OCI-LY3 (cell line): ENCODE measurements at regions not wholly inside any gene's neighbourhood (a gene's known extent, or its start where the extent isn't known, plus 50 kb on each side); places are given as distances from the start of the nearest gene placed in this dataset.

ENCODE experiments used
- H2AFZ ChIP-seq: fragments of 200-600, 300-600 bp; shearing (Covaris generic); 2 replicates; pipeline ENCODE4 v1.6.0; 2014; ENCODE audit warnings: antibody characterized with exemption, low read depth, low read length
- H3K27ac ChIP-seq: fragments of 200-600, 300-600 bp; sonication (generic); 2 replicates; pipeline ENCODE4 v1.5.1; 2014; ENCODE audit warnings: mild to moderate bottlenecking, low read length, moderate library complexity, mixed read lengths
- H3K27me3 ChIP-seq: fragments of 200-600, 300-600 bp; sonication (generic); 2 replicates; pipeline ENCODE4 v1.6.1; 2014; ENCODE audit warnings: low read depth, low read length, mixed read lengths
- H3K36me3 ChIP-seq: fragments of 200-600, 300-600 bp; sonication (generic); replicated peaks from 2 replicates; pipeline ENCODE3; 2014; ENCODE audit warnings: low read depth, low read length, mixed read lengths
- H3K4me1 ChIP-seq: fragments of 300-600, 200-600 bp; sonication (generic); 2 replicates; pipeline ENCODE4 v1.6.1; 2014; ENCODE audit warnings: low read length, mixed read lengths
- H3K4me2 ChIP-seq: fragments of 200-600, 300-600 bp; sonication (generic); 2 replicates; pipeline ENCODE4 v1.6.1; 2014; ENCODE audit warnings: low read length, mixed read lengths
- H3K4me3 ChIP-seq: fragments of 300-600, 200-600 bp; sonication (generic); 2 replicates; pipeline ENCODE4 v1.5.1; 2014; ENCODE audit warnings: antibody characterized with exemption, mild to moderate bottlenecking, low read length, moderate library complexity
- H3K79me2 ChIP-seq: fragments of 300-600, 200-600 bp; shearing (Covaris generic); 2 replicates; pipeline ENCODE4 v1.6.1; 2014; ENCODE audit warnings: mild to moderate bottlenecking, low read length, mixed read lengths
- H3K9ac ChIP-seq: fragments of 300-600, 200-600 bp; shearing (Covaris generic); 2 replicates; pipeline ENCODE4 v1.6.0; 2014; ENCODE audit warnings: mild to moderate bottlenecking, low read length, moderate library complexity
- H3K9me3 ChIP-seq: fragments of 200-600, 300-600 bp; shearing (Covaris generic); 2 replicates; pipeline ENCODE4 v1.6.1; 2014; ENCODE audit warnings: low read length, mixed read lengths; ENCODE audit not compliant: insufficient read depth
- H4K20me1 ChIP-seq: fragments of 200-600, 300-600 bp; sonication (generic); 2 replicates; pipeline ENCODE4 v1.6.1; 2016; ENCODE audit warnings: low read length, mixed read lengths; ENCODE audit not compliant: insufficient read depth
- CTCF ChIP-seq: fragments of 200-600, 300-600 bp; sonication (generic); IDR thresholded peaks from 2 replicates; pipeline ENCODE4 v1.5.1; 2014; ENCODE audit warnings: antibody characterized with exemption, low read length, low read depth
- EZH2phosphoT487 ChIP-seq: fragments of 200-600 bp; shearing (Covaris generic); IDR thresholded peaks from 2 replicates; pipeline ENCODE4 v1.6.1; 2018; ENCODE audit warnings: antibody characterized with exemption, mixed run types, low read depth

DNA sequence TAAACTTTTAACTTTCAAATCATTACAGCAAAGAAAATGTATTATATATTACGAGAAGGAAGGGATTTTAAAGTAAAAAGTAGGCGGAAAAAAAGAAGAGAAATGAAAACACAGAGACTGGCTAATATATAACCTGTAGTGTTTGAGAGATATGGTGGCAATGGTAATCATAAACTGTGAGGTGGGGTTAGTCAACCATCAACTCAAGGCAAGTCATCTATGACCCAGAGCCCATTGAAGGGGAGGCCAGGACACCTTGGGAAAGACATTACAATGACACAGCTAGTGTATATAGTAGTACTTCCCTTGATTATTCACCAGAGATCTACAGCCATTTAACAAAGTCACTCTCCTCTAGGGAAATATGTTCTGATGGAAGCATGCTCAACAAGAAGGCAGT lies 423.9 kb upstream of the PITX2 start:
- Histone ChIP-seq H3K4me3 (no peak overlapping the region), H4K20me1 (no peaks in the 10 kb centered on the region), H3K4me2 (no peak overlapping the region), H2AFZ (no peak overlapping the region), H3K27ac (no peak overlapping the region), H3K9me3 (no peaks in the 10 kb centered on the region), H3K36me3 (no peaks in the 10 kb centered on the region), H3K27me3 (no peaks in the 10 kb centered on the region), H3K9ac (no peak overlapping the region), H3K4me1 (no peaks in the 10 kb centered on the region), H3K79me2 (no peaks in the 10 kb centered on the region)
- TF ChIP-seq EZH2phosphoT487 (no peak), CTCF (no peak)

DNA sequence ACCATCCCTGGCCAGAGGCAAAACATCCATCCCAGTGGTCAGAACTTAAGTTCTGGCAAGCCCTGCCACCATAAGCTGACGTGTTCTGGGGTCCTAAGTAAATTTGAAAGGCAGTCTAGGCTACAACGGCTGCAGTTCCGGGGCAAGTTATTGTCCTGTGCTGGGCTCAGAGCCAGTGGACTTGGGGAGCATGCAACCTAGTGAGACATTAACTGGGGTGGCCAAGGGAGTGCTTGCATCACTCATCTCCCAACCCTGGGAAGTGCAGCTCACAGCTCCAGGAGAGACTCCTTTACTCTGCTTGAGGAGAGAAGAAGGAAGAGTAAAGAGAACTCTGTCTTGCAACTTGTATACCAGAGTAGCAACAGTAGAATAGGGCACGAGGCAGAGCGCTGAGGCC lies 425.4 kb upstream of the PITX2 start:
- Histone ChIP-seq H3K9me3 (no peaks in the 10 kb centered on the region), H3K27me3 (no peaks in the 10 kb centered on the region), H3K9ac (no peak overlapping the region), H2AFZ (no peak overlapping the region), H4K20me1 (no peaks in the 10 kb centered on the region), H3K4me1 (no peaks in the 10 kb centered on the region), H3K27ac (no peak overlapping the region), H3K36me3 (no peaks in the 10 kb centered on the region), H3K79me2 (no peaks in the 10 kb centered on the region), H3K4me3 (no peak overlapping the region), H3K4me2 (no peak overlapping the region)
- no peak for TF ChIP-seq EZH2phosphoT487
- no peak for TF ChIP-seq CTCF

GRCh38 chr4:111064342-111064993 lies 441.6 kb upstream of the PITX2 start:
- Histone ChIP-seq H3K79me2 (no peaks in the 10 kb centered on the region), H3K9ac (no peak overlapping the region), H2AFZ (no peak overlapping the region), H3K4me3 (no peak overlapping the region), H4K20me1 (no peaks in the 10 kb centered on the region), H3K9me3 (no peaks in the 10 kb centered on the region), H3K27me3 (no peaks in the 10 kb centered on the region), H3K4me2 (no peak overlapping the region), H3K27ac (no peak overlapping the region), H3K36me3 (no peaks in the 10 kb centered on the region), H3K4me1 (no peaks in the 10 kb centered on the region)
- TF ChIP-seq EZH2phosphoT487 (no peak), CTCF (no peak)

DNA sequence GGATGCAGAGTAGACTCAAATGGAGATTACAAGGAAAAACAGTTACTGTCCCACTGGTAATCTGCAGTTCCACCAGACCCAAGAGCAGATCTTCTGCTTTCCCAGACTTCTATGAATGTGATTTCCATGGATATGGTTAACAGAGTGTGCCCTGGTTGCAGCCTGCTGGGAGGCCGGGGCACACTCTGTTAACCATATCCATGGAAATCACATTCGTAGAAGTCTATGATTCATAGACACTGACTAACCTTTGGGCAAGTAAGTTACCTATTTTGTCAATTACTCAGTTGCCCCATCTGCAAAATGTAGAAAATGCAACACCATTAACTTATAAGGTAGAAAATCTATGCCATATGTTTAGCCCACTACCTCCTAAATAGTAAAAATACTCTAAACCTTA lies 443.1 kb upstream of the PITX2 start:
- no peak for TF ChIP-seq CTCF
- no peak for TF ChIP-seq EZH2phosphoT487
- Histone ChIP-seq H3K4me1 (no peaks in the 10 kb centered on the region), H3K36me3 (no peaks in the 10 kb centered on the region), H3K27ac (no peak overlapping the region), H2AFZ (no peak overlapping the region), H3K4me2 (no peak overlapping the region), H3K79me2 (no peaks in the 10 kb centered on the region), H4K20me1 (no peaks in the 10 kb centered on the region), H3K27me3 (no peaks in the 10 kb centered on the region), H3K9me3 (no peaks in the 10 kb centered on the region), H3K4me3 (no peak overlapping the region), H3K9ac (no peak overlapping the region)
